ENCODE measurements at regions not wholly inside any gene's neighbourhood (a gene's known extent, or its start where the extent isn't known, plus 50 kb on each side); places are given as distances from the start of the nearest gene placed in this dataset.

DNA sequence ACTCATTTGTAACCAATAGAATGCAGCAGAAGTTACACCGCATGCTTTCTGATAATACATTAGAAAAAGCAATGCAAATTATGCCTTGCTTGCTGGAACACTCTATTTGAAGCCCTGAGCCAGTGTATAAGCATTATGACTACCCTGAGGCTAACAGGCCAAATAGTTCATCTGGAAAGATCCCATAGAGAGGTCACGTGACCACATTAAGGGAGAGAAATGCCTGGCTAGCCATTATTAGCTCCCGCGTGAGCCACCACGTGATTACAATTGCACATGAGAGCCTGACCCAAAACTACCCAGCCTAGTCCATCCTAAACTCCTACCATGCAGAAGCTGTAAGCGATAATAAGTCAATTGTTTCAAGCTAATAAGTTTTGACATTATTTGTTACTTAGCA lies 472.9 kb upstream of the GALNTL6 start:
- TF ChIP-seq, protein P1, sequence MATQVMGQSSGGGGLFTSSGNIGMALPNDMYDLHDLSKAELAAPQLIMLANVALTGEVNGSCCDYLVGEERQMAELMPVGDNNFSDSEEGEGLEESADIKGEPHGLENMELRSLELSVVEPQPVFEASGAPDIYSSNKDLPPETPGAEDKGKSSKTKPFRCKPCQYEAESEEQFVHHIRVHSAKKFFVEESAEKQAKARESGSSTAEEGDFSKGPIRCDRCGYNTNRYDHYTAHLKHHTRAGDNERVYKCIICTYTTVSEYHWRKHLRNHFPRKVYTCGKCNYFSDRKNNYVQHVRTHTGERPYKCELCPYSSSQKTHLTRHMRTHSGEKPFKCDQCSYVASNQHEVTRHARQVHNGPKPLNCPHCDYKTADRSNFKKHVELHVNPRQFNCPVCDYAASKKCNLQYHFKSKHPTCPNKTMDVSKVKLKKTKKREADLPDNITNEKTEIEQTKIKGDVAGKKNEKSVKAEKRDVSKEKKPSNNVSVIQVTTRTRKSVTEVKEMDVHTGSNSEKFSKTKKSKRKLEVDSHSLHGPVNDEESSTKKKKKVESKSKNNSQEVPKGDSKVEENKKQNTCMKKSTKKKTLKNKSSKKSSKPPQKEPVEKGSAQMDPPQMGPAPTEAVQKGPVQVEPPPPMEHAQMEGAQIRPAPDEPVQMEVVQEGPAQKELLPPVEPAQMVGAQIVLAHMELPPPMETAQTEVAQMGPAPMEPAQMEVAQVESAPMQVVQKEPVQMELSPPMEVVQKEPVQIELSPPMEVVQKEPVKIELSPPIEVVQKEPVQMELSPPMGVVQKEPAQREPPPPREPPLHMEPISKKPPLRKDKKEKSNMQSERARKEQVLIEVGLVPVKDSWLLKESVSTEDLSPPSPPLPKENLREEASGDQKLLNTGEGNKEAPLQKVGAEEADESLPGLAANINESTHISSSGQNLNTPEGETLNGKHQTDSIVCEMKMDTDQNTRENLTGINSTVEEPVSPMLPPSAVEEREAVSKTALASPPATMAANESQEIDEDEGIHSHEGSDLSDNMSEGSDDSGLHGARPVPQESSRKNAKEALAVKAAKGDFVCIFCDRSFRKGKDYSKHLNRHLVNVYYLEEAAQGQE (IDR thresholded peaks at IDR 0.05; ENCODE audit: borderline replicate concordance): no peak
- TF ChIP-seq, protein P2, sequence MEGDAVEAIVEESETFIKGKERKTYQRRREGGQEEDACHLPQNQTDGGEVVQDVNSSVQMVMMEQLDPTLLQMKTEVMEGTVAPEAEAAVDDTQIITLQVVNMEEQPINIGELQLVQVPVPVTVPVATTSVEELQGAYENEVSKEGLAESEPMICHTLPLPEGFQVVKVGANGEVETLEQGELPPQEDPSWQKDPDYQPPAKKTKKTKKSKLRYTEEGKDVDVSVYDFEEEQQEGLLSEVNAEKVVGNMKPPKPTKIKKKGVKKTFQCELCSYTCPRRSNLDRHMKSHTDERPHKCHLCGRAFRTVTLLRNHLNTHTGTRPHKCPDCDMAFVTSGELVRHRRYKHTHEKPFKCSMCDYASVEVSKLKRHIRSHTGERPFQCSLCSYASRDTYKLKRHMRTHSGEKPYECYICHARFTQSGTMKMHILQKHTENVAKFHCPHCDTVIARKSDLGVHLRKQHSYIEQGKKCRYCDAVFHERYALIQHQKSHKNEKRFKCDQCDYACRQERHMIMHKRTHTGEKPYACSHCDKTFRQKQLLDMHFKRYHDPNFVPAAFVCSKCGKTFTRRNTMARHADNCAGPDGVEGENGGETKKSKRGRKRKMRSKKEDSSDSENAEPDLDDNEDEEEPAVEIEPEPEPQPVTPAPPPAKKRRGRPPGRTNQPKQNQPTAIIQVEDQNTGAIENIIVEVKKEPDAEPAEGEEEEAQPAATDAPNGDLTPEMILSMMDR (IDR thresholded peaks at IDR 0.05; ENCODE audit: poor library complexity, severe bottlenecking): no peak
- TF ChIP-seq POLR2AphosphoS5 (IDR thresholded peaks at IDR 0.05) (no peak), EP300 (conservative IDR thresholded peaks at IDR 0.05; ENCODE audit: poor library complexity, severe bottlenecking) (no peak)
